CD4-positive, alpha-beta T cell (primary cell): ENCODE measurements at regions not wholly inside any gene's neighbourhood (a gene's known extent, or its start where the extent isn't known, plus 50 kb on each side); places are given as distances from the start of the nearest gene placed in this dataset.
"Not testable (repeated sequence)": the region's sequence is repeated elsewhere in the genome, so short reads cannot be mapped to it uniquely, and the experiment has no call there.

ENCODE experiments used
- ATAC-seq: fragments of 200-7000 bp; cut with Tn5 transposase; one replicate; pipeline ENCODE4 v1.10.0; 2022; ENCODE audit warnings: mild to moderate bottlenecking; ENCODE audit not compliant: poor library complexity
- CTCF ChIA-PET: fragments of 350-600 bp; sonication (Branson Sonifier 250); formaldehyde crosslinking; loops from one replicate; lab custom pipeline; 2021; ENCODE audit warnings: antibody characterized with exemption, inconsistent platforms; lab: Charles Lee
- POLR2A ChIA-PET: fragments of 350-600 bp; sonication (Branson Sonifier 250); formaldehyde crosslinking; loops from one replicate; lab custom pipeline; 2021; ENCODE audit warnings: antibody characterized with exemption, inconsistent platforms; lab: Charles Lee
- DNase-seq, 14 experiments: peaks; one replicate each; pipeline ENCODE4 v3.0.0-alpha.2; 2013 to 2020; ENCODE audit warnings: mixed read lengths in 2 of 14
- H3K27ac ChIP-seq, 2 donors: one replicate each; pipeline versions ENCODE4 v1.5.1 to v1.7.0; 2013; ENCODE audit warnings: low read length in 2 of 2, low read depth in 1 of 2, mild to moderate bottlenecking in 1 of 2
- H3K27me3 ChIP-seq, 2 experiments: 1 replicate in 1 of 2; 2 replicates in 1 of 2; pipeline versions ENCODE4 v1.6.1 to v1.7.0; 2013; ENCODE audit warnings: low read length in 2 of 2, control low read depth in 1 of 2, mild to moderate bottlenecking in 1 of 2, moderate library complexity in 1 of 2; ENCODE audit not compliant: insufficient read depth in 2 of 2, control insufficient read depth in 1 of 2
- H3K36me3 ChIP-seq: one replicate; pipeline ENCODE4 v1.6.1; 2013; ENCODE audit warnings: low read length, control low read depth; ENCODE audit not compliant: insufficient read depth
- H3K4me1 ChIP-seq: one replicate; pipeline ENCODE4 v1.6.1; 2013; ENCODE audit warnings: low read length, control low read depth; ENCODE audit not compliant: insufficient read depth
- H3K4me3 ChIP-seq: one replicate; pipeline ENCODE4 v1.5.1; 2013; ENCODE audit warnings: mild to moderate bottlenecking, low read length, moderate library complexity
- H3K9me3 ChIP-seq, 2 experiments: 1 replicate in 1 of 2; 2 replicates in 1 of 2; pipeline versions ENCODE4 v1.6.1 to v1.7.0; 2013; ENCODE audit warnings: low read length in 2 of 2, mild to moderate bottlenecking in 2 of 2, control low read depth in 1 of 2, moderate library complexity in 1 of 2; ENCODE audit not compliant: control insufficient read depth in 1 of 2, insufficient read depth in 1 of 2
- H3K27ac Mint-ChIP-seq: one replicate; pipeline ENCODE4 v1.8.0; 2020; ENCODE audit warnings: mixed read lengths
- H3K27me3 Mint-ChIP-seq: one replicate; pipeline ENCODE4 v1.8.0; 2021; ENCODE audit warnings: mixed read lengths
- H3K36me3 Mint-ChIP-seq: one replicate; pipeline ENCODE4 v1.8.0; 2021; ENCODE audit warnings: low read depth, mixed read lengths
- H3K4me1 Mint-ChIP-seq: one replicate; pipeline ENCODE4 v1.8.0; 2021; ENCODE audit warnings: low read depth, mixed read lengths
- H3K4me3 Mint-ChIP-seq: one replicate; pipeline ENCODE4 v1.8.0; 2020; ENCODE audit warnings: mild to moderate bottlenecking, mixed read lengths
- H3K9me3 Mint-ChIP-seq: one replicate; pipeline ENCODE4 v1.8.0; 2020; ENCODE audit warnings: mixed read lengths
- CTCF ChIP-seq: fragments of 200-600 bp; IDR thresholded peaks from one replicate; pipeline ENCODE4 v1.8.0; 2022; ENCODE audit warnings: antibody characterized with exemption, mild to moderate bottlenecking
- intact Hi-C, 2 experiments: fragments of 100-400 bp; cut with DNase I in 1 of 2; cut with micrococcal nuclease in 1 of 2; formaldehyde crosslinking; loops; one replicate each; pipeline versions ENCODE4 v1.15.1 to v1.9.0; 2023 to 2025; cut with DNase I, micrococcal nuclease

DNA sequence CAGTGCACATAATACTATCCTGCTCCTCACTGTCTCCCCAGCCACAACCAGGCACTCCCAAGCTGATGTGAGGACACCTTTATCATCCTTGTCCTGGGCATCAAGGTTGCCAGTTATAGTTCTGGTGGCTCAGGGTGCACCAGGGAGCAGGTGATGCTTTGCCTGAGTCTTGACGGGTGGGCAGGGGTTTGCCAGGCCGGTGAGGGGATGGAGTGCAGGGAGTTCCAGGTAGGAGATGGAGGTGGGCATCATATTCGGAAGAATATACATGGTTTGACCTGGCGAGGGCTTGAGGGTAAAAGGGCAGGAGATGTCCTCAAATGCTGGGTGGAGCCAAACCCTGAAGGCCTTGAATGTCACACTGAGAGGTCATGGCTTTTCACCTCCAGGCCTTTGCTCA is 115.8 kb upstream of the CRHR1 start:
- intact Hi-C loops = no loop called here
- H3K4me3 ChIP-seq = no peak overlapping the region
- DNase-seq (no peak), ATAC-seq (no peak)
- H3K36me3 Mint-ChIP-seq = no peaks in the 10 kb centered on the region
- no peaks in the 10 kb centered on the region for H3K36me3 ChIP-seq
- no peaks in the 10 kb centered on the region for H3K4me1 ChIP-seq
- no peak for TF ChIP-seq CTCF
- no peaks in the 10 kb centered on the region for H3K4me1 Mint-ChIP-seq
- CTCF ChIA-PET = no interaction called here
- no peaks in the 10 kb centered on the region for H3K9me3 Mint-ChIP-seq
- no peak overlapping the region for H3K27ac ChIP-seq
- no peak overlapping the region for H3K27ac Mint-ChIP-seq
- no peak overlapping the region for H3K4me3 Mint-ChIP-seq
- POLR2A ChIA-PET = no interaction called here
- no peaks in the 10 kb centered on the region for H3K9me3 ChIP-seq
- peaks cover 2 to 6% of the 10 kb centered on the region in 2 experiments for H3K27me3 ChIP-seq
- H3K27me3 Mint-ChIP-seq = peaks cover 19% of the 10 kb centered on the region

- TF ChIP-seq CTCF = no peak
- DNase-seq (no peak), ATAC-seq (no peak)
- no peak overlapping the region for H3K4me3 Mint-ChIP-seq
- no peaks in the 10 kb centered on the region for H3K36me3 Mint-ChIP-seq
- peaks cover 0 to 4% of the 10 kb centered on the region in 2 experiments for H3K9me3 ChIP-seq
- no peaks in the 10 kb centered on the region for H3K9me3 Mint-ChIP-seq
- no peak overlapping the region for H3K4me3 ChIP-seq
- ChIA-PET POLR2A (no interaction called here), CTCF (no interaction called here)
- no peak overlapping the region for H3K27ac ChIP-seq
- intact Hi-C loops = no loop called here
- no peak overlapping the region for H3K27ac Mint-ChIP-seq
- peaks cover 0 to 8% of the 10 kb centered on the region in 2 experiments for H3K27me3 ChIP-seq
- no peaks in the 10 kb centered on the region for H3K4me1 Mint-ChIP-seq
- H3K36me3 ChIP-seq = no peaks in the 10 kb centered on the region
- peaks cover 16% of the 10 kb centered on the region for H3K27me3 Mint-ChIP-seq
- no peaks in the 10 kb centered on the region for H3K4me1 ChIP-seq
Observed at GRCh38 chr17:45672301-45672700, 111.8 kb upstream of the CRHR1 start.

DNA sequence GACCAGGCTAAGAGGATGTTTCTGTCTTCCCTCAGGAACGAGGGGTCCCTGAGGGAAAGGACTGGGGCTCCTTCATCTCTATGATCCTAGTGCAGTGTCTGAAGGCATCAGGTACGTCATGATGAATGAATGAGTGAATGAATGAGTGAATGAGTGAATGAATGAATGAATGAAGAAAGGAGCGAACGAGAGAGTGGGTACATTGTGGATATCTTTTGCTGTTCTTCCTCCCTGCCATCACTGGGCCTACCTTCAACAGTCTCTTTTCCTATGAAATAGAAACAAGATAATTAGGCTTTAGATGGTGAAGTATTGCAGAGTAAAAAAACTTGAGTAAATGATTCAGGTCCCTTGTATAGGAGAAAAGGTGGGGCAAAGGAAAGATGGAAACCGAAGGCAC is 111.3 kb upstream of the CRHR1 start:
- peaks cover 14% of the 10 kb centered on the region for H3K27me3 Mint-ChIP-seq
- intact Hi-C loops = no loop called here
- peaks cover 0 to 9% of the 10 kb centered on the region in 2 experiments for H3K27me3 ChIP-seq
- no peak overlapping the region for H3K27ac ChIP-seq
- DNase-seq (no peak), ATAC-seq (no peak)
- no peak for TF ChIP-seq CTCF
- no peaks in the 10 kb centered on the region for H3K36me3 ChIP-seq
- POLR2A ChIA-PET = no interaction called here
- no peaks in the 10 kb centered on the region for H3K4me1 ChIP-seq
- no peaks in the 10 kb centered on the region for H3K9me3 Mint-ChIP-seq
- no peaks in the 10 kb centered on the region for H3K36me3 Mint-ChIP-seq
- CTCF ChIA-PET = no interaction called here
- H3K4me1 Mint-ChIP-seq = no peaks in the 10 kb centered on the region
- no peak overlapping the region for H3K27ac Mint-ChIP-seq
- H3K9me3 ChIP-seq = peaks cover 0 to 4% of the 10 kb centered on the region in 2 experiments
- H3K4me3 ChIP-seq = no peak overlapping the region
- H3K4me3 Mint-ChIP-seq = no peak overlapping the region

GRCh38 chr17:45673759-45674158 is 110.4 kb upstream of the CRHR1 start:
- peaks cover 13% of the 10 kb centered on the region for H3K27me3 Mint-ChIP-seq
- H3K4me3 Mint-ChIP-seq, H3K36me3 ChIP-seq, ATAC-seq, H3K9me3 ChIP-seq, POLR2A ChIA-PET, H3K27me3 ChIP-seq, H3K27ac Mint-ChIP-seq, DNase-seq, H3K27ac ChIP-seq, H3K4me3 ChIP-seq, H3K9me3 Mint-ChIP-seq, intact Hi-C loops, H3K4me1 ChIP-seq, CTCF ChIA-PET, H3K4me1 Mint-ChIP-seq, H3K36me3 Mint-ChIP-seq: not testable (repeated sequence)
